ENCODE measurements at regions not wholly inside any gene's neighbourhood (a gene's known extent, or its start where the extent isn't known, plus 50 kb on each side); places are given as distances from the start of the nearest gene placed in this dataset.
A peak's percentile ranks its signal among the peaks of the same experiment; 100 is the strongest.

- H3K27ac ChIP-seq (ENCODE audit: low read depth in 2 of 2, low read length in 2 of 2), result no peak overlapping the region
- no peaks in the 10 kb centered on the region for H3K9me3 ChIP-seq (ENCODE audit: control insufficient read depth in 2 of 3, insufficient read depth in 1 of 3, low read length in 3 of 3)
- intact Hi-C loops (cut with DNase I), result no loop called here
- DNase-seq (peak in 2 of 5 donors; percentile 5 to 9), FAIRE-seq (no peak)
- no peaks in the 10 kb centered on the region for H3K27me3 ChIP-seq (ENCODE audit: control insufficient read depth, insufficient read depth, low read length)
- H3K4me3 ChIP-seq (ENCODE audit: low read length in 3 of 3), result peak overlapping the region in 2 of 3 donors; percentile 7 to 40
- H3K36me3 ChIP-seq (ENCODE audit: control insufficient read depth in 2 of 3, insufficient read depth in 3 of 3, low read length in 3 of 3), result no peaks in the 10 kb centered on the region
- no peak for TF ChIP-seq CTCF (IDR thresholded peaks at IDR 0.05; ENCODE audit: borderline replicate concordance, extremely low read depth, insufficient read depth)
- H3K4me1 ChIP-seq (ENCODE audit: control insufficient read depth in 2 of 3, insufficient read depth in 2 of 3, low read depth in 1 of 3, low read length in 3 of 3), result peaks cover 0 to 9% (median 0%) of the 10 kb centered on the region in 3 donors
- H3K9ac ChIP-seq (ENCODE audit: low read length in 3 of 3), result peak overlapping the region in 1 of 3 donors; percentile 34
Observed at GRCh38 chr5:4699592-4699991, 440.5 kb upstream of the ADAMTS16 start.

- Histone ChIP-seq H3K9me3 (ENCODE audit: control insufficient read depth in 2 of 3, insufficient read depth in 1 of 3, low read length in 3 of 3) (no peaks in the 10 kb centered on the region), H3K36me3 (ENCODE audit: control insufficient read depth in 2 of 3, insufficient read depth in 3 of 3, low read length in 3 of 3) (no peaks in the 10 kb centered on the region), H3K27me3 (ENCODE audit: control insufficient read depth, insufficient read depth, low read length) (no peaks in the 10 kb centered on the region), H3K4me1 (ENCODE audit: control insufficient read depth in 2 of 3, insufficient read depth in 2 of 3, low read depth in 1 of 3, low read length in 3 of 3) (peaks cover 0 to 9% (median 0%) of the 10 kb centered on the region in 3 donors), H3K4me3 (ENCODE audit: low read length in 3 of 3) (peak overlapping the region in 2 of 3 donors; percentile 7 to 40), H3K9ac (ENCODE audit: low read length in 3 of 3) (peak overlapping the region in 1 of 3 donors; percentile 34), H3K27ac (ENCODE audit: low read depth in 2 of 2, low read length in 2 of 2) (peak overlapping the region in 1 of 2 donors; percentile 41)
- TF ChIP-seq CTCF (IDR thresholded peaks at IDR 0.05; ENCODE audit: borderline replicate concordance, extremely low read depth, insufficient read depth), result peak; percentile 76
- peak; percentile 35 for FAIRE-seq
- DNase-seq, result peak; percentile 79 to 92 (median 88)
- intact Hi-C loops (cut with DNase I), result no loop called here
Observed at GRCh38 chr5:4700069-4700468, 440.1 kb upstream of the ADAMTS16 start.

DNA sequence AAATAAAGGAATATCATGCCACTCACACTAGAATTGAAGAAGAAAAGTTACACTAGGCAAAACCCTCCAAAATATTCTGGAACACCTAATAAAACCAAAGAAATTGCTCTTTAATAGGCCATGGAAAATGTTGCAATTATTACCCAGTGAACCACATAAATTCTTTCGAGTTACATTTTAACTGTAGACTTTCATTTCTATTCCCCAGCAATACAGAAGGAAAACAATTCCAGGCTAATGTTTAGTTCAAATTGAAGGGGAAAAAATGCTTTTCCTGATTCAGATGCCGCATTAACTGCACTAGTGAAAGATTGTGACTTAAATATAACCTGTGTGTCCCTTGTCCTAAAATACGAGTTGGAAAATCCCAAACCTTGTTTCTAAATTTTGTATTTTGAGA is 439.3 kb upstream of the ADAMTS16 start:
- no peak for TF ChIP-seq CTCF (IDR thresholded peaks at IDR 0.05; ENCODE audit: borderline replicate concordance, extremely low read depth, insufficient read depth)
- Histone ChIP-seq H3K4me1 (ENCODE audit: control insufficient read depth in 2 of 3, insufficient read depth in 2 of 3, low read depth in 1 of 3, low read length in 3 of 3) (peaks cover 0 to 9% (median 0%) of the 10 kb centered on the region in 3 donors), H3K9ac (ENCODE audit: low read length in 3 of 3) (no peak overlapping the region), H3K4me3 (ENCODE audit: low read length in 3 of 3) (peak overlapping the region in 1 of 3 donors; percentile 18), H3K36me3 (ENCODE audit: control insufficient read depth in 2 of 3, insufficient read depth in 3 of 3, low read length in 3 of 3) (no peaks in the 10 kb centered on the region), H3K27me3 (ENCODE audit: control insufficient read depth, insufficient read depth, low read length) (no peaks in the 10 kb centered on the region), H3K9me3 (ENCODE audit: control insufficient read depth in 2 of 3, insufficient read depth in 1 of 3, low read length in 3 of 3) (no peaks in the 10 kb centered on the region), H3K27ac (ENCODE audit: low read depth in 2 of 2, low read length in 2 of 2) (no peak overlapping the region)
- DNase-seq (peak in 2 of 5 donors; percentile 59 to 60), FAIRE-seq (peak; percentile 77)
- intact Hi-C loops (cut with DNase I), result no loop called here

DNA sequence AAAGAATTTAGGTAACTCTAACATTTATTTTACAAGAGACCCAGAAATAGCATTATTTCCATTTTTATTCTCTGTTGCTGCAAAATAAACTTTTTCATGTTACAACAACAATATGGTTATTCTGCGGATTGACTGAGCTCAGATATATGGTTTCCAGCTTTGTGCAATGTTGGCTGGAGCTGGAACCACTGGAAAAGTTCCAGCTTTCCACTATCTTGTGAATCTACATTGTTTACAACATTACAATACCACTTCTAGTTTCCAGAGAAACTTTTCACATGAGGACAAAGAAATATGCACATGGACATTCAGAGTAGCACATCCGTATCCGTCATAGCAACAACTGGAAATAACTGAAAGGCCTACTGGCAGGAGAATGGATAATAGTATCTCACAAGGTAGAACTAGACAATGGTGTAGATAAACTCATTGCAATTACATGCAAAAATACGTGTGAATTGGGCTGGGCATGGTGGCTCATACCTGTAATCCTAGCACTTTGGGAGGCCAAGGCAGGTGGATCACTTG is 436.1 kb upstream of the ADAMTS16 start:
- intact Hi-C loops (cut with DNase I), result no loop called here
- TF ChIP-seq CTCF (IDR thresholded peaks at IDR 0.05; ENCODE audit: borderline replicate concordance, extremely low read depth, insufficient read depth), result no peak
- Histone ChIP-seq H3K4me3 (ENCODE audit: low read length in 3 of 3) (no peak overlapping the region), H3K4me1 (ENCODE audit: control insufficient read depth in 2 of 3, insufficient read depth in 2 of 3, low read depth in 1 of 3, low read length in 3 of 3) (peaks cover 0 to 9% (median 0%) of the 10 kb centered on the region in 3 donors), H3K9me3 (ENCODE audit: control insufficient read depth in 2 of 3, insufficient read depth in 1 of 3, low read length in 3 of 3) (no peaks in the 10 kb centered on the region), H3K9ac (ENCODE audit: low read length in 3 of 3) (no peak overlapping the region), H3K27me3 (ENCODE audit: control insufficient read depth, insufficient read depth, low read length) (no peaks in the 10 kb centered on the region), H3K27ac (ENCODE audit: low read depth in 2 of 2, low read length in 2 of 2) (no peak overlapping the region), H3K36me3 (ENCODE audit: control insufficient read depth in 2 of 3, insufficient read depth in 3 of 3, low read length in 3 of 3) (no peaks in the 10 kb centered on the region)
- DNase-seq, result peak in 1 of 5 donors; percentile 4
- no peak for FAIRE-seq

All from kidney (tissue), 13 donors.